Anterior cingulate cortex (tissue), 58 donors: ENCODE measurements at regions not wholly inside any gene's neighbourhood (a gene's known extent, or its start where the extent isn't known, plus 50 kb on each side); places are given as distances from the start of the nearest gene placed in this dataset.
A peak's percentile ranks its signal among the peaks of the same experiment; 100 is the strongest.

Experiments used
- DNase-seq, 58 donors: peaks; one replicate each; lab custom pipeline; 2025; lab: John Stamatoyannopoulos, UW

DNA sequence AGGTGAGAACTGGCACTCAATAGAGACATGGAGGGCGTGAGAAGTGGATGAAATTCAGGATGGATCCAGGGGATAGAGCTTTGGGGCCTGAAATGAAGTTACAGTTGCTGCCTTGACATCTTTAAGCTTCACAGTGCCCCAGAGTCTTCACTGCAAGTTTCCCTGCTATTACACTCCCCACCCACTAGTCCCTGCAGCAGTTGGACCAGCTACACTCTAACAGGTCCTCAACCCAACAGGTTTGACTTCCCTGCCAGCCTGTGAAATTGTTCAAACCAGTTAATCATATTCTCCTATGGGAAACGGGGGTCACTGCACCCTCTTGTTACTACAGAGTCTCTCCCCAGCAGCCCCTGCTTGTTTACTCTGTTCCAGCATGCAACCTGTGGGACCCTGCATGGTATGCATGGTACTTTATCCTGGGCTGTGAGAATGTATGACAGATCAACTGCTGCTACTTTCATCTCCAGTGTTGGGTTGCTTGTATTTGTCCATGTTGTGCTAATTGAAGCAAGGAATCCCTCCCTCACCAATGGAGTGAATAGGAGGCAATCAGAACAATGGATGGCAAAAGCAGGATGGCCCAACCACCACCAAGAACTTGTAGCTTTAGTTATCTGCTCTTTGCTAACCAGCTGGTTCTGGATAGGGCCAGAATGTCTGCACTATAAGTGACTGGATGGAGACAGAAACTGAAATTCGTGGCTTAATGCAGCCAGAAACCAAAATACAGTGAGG is 314.2 kb downstream of the OLFM4 start:
- no peak for DNase-seq

DNA sequence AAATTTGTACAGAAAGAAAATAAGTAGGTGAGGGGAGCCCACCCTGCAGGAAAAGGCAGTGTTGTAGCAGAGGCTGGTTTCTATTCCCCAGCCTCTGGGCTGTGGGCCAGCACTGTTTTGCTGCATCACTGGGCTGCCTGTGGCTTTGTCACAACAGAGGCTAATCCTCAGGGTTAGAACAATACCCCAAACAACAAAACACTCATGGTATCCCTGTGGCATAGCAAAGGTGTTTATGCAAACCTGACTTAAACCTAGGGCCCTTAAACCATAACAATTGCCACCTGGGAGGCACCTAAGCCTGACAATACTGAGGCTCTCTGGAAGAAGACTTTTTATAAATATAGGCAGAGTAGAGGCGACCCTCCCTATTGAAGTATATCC is 314.7 kb downstream of the OLFM4 start:
- DNase-seq, result peak in 4 of 58 donors; percentile 1 to 14 (median 3)

DNA sequence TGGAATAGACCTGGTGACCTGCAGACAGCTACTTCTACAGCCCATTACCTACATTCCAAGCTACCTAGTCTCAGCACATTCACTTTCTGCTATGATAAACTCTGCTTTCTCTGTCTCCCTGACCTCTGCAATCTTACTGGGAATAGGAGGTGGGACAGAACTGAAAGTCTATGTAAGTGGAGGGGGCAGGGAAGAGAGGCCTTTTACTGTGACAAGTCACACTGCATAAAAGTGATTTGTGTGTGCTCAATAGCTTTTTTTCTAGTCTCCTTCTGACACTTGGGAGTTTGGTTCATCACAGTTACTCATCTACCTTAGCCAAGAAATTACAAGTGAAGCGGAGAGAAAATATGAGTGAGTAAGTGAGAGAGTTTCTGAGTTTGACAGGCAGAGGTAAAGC is 322.4 kb downstream of the OLFM4 start:
- no peak for DNase-seq

DNA sequence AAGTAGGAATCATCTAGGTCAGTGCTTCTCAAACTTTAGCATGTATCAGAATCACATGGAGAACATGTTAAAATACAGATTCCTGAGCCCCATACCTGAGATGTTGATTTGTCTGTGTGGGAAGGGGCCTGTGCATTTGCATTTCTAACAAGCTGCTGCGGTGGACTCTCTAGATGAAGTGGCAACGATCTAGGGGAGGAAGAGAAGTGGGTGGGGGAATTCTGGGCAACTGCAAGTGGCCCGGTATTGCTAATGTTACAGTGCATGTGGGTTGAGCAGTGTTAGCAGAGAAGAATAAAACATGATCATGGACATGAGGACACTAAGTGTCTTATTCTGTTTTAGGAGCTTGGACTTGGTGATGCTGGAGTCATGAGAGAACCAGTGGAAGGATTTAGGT is 329.0 kb downstream of the OLFM4 start:
- DNase-seq, result no peak

DNA sequence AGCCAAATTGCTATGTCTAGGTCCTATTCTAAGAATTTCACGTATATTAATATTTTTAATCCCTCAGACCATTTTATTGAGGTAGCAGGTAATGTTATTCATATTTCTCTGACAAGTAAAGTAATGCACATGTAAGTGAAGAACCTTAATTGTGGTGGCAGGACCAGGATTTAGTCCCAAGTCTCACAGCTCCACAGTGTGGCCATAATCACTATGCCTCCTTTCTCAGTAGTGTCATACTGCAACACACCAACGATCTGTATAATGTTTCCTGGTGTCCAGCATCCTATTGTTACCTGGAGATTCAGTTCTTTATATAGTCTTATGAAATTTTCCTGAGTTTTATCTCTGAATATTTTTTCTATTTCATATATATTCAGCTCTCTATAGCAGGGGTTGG is 340.3 kb downstream of the OLFM4 start:
- DNase-seq, result no peak

DNA sequence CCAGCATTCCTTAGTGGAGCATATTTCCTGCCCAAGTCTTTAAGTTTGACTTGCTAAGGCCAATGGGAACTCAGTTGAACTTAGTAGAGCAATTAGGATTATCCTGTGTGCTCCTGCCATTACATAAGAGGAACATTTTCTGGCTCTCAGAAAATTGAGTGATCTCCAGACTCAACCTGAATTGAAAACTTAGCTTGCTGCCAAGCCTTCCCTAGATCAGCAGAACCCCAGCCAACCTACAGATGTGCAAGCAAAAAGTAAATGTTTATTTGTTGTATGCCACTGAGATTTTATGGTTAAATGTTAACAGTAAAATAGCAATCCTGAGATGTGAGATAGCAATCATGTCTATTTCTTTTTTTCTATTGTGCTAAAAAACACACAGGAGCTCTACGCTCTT is 350.9 kb downstream of the OLFM4 start:
- DNase-seq, result no peak

DNA sequence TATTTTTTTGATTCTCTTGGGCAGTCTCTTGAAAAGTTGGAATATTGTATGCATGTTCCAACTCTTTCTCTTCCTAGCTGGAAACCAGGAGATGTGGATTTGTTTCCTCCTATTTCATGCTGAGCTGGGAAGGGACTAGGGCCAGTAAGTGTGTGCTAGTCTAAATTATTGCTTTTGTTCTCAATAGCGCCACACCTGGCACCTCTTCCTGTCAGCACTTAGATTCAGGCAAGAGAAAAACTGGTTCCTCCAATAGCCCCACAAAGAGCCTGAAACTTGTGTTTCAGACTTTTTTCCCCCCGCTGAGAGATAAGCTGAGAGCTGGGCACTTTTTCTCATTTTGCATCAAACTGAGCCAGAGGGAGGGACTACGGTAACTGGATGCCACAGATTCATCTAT is 353.4 kb downstream of the OLFM4 start:
- no peak for DNase-seq

DNA sequence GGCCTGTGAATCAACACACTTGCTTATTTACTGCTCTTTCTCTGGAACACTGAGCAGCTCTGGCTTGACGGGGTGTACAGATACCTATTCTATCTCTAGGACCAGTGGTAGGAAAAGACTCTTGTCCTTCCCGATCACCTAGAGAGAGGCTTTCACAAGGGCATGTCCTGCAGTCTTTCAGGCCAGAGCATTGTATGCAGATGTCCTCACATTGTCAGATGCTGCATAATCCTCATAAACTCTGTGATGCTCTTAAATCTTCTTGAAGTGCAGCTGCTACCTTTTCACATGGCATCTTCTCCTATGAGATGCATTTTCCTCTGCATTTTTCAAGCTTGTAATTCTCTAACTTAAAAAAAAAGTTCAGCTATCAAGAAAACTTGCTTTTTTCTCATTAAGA is 369.4 kb downstream of the OLFM4 start:
- no peak for DNase-seq

DNA sequence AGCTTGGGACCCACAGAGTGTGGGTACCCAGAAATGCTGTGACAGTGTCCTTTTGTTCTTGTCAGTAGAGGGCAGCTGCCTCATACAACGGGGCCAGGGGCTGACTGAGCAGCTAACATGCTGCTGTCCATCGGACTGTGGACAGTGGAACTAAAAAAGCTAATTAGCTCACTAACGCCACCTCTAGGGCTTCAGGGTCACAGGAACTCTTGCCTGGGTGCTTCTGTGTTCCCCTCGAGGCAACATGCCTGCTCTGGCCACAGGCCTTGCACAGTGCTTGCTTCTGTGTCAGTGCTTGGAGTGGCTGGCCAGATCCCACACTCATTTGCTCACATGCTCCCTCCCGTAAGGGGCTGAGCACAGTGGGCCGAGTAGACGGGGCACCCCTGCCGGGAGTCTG is 377.0 kb downstream of the OLFM4 start:
- DNase-seq, result no peak

DNA sequence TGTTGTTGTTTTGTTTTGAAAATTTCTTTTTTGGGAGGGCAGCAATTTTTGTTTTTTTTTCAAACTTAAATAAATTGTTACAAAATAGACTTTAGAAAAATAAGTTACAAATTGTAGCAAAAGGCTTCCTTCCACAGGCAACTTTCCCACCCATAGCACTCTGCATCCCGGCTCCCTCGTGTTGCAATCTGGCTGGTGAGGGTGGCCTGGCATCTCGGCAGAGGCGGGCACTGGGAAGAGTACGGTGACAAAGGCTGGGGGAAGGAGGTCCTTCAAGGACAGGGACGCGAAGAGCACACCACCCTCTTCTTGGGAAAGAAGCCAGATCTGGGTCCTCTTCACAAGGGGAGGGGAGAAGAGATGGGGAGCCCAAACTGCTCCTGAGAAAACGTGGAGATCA is 379.7 kb downstream of the OLFM4 start:
- no peak for DNase-seq

DNA sequence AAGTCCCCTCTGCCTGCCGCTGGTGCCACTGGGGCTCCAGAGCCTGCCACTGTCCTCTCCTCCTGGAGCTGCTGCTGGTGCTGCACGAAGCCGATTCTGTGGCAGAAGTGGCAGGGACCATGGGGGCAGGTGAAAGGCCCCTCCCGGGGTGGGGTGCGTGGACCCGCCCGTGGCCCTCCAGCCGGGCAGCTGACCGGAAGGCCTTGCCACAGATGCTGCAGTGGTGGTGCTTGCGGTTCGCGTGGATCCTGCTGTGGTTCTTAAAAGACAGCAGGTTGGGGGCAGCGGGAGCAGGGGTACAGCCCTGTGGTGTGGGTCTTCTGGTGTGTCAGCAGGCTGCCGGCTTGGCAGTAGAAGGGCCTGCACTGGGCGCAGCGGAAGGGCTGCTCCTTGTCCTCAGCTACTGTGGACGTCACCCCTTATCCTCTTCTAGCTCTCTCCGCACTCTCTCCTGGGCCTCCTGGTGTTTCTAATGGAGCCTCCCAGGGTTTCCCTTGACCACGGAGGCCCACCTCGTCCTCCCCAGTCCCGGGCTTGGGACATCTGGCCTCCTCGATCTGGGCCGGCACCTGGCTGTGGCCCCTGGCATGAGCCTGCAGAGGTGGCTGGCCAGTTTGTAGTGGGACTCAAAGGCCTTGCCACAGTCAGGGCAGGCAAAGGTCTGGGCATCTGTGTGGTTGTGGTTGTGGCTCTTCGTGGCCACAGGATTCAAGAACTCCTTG is 380.4 kb downstream of the OLFM4 start:
- DNase-seq, result no peak

DNA sequence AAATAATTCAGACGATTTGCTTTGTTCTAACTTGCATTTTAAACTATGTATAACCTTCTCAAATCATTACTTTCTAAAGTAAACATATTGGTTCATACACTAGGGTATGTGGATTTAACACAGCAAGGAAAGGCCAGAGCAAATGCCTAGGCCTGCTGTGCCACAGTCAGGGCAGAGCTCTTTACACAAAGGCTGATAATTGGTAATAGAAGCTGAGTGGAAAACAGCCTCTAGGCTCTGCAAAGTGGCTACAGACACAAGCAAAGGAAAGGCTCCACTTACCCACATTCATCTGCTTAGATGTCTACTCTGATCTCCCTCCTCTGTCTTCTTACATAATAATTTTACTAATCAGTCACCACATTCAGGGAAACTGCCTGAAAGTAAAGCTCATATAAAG is 382.9 kb downstream of the OLFM4 start:
- no peak for DNase-seq

DNA sequence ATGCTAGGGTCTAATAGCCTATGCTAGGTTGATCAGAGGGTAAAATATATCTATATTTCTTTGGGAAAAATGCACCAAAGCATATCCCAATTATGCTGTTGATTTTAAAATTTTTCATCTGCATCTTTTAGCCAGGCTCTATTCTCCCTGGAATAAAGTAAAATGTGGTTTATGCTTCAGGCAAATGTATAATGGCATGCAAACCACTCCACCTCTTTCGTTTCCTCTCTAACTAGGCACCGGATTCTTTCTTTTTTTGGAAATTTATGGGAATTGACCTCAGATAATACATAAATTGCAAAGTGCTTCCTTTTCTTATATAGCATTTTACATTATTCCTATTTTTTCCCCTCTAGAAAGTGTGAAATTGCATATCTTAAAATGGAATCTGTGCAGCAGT is 386.5 kb downstream of the OLFM4 start:
- DNase-seq, result no peak

DNA sequence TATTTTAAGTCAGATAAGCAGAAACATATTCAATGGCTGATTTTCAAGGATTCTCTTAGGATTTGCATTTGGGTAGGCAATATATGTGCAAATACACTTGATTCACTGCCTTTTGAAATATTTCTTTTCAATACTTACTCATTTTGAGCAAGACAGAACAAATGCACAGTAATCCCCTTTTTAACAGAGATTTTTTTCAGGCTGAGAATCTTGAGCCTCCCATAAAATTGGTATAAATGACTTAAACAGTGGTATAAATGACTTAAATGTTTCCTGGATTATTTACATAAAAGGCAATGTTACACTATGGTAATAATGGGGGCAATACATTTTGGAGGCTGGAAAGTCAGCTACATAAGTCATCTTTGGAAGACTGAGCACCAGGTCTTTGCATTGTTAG is 389.0 kb downstream of the OLFM4 start:
- DNase-seq, result no peak

DNA sequence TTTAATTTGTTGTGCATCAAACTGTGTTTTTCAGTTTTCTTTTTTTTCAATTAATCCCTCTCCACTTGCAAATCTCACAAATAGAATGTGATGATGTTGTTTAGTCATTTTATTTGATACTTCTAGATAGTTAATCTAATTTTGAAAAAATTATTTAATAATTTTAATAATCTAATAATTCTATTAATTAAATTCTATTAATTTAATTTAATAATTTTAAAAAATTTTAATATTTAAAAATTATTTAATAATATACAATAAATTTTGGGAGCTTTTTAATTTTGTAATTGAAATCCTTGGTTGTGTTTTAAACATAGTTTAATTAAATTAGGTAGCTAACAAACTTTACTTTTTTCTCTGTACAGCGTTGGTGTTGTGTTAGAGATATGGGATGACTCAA is 393.8 kb downstream of the OLFM4 start:
- no peak for DNase-seq

DNA sequence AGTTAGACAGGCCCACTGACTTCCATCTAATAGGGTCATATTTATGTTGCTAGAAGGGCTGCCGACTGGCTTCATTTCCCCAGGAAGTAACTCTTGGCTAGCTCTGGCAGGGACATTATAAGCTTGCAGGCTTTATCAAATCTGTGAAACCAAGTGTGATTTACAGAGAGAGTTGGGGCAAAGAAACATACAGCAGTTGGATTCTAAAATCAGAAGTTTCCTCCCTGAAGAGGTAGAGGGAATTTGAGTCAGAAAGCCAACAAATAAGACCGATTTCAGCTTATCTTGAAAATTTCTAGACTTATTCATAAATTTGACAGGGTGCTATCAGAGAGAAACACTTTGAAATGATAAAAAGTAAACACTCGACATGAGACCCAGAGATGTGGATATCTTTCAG is 407.8 kb downstream of the OLFM4 start:
- no peak for DNase-seq

DNA sequence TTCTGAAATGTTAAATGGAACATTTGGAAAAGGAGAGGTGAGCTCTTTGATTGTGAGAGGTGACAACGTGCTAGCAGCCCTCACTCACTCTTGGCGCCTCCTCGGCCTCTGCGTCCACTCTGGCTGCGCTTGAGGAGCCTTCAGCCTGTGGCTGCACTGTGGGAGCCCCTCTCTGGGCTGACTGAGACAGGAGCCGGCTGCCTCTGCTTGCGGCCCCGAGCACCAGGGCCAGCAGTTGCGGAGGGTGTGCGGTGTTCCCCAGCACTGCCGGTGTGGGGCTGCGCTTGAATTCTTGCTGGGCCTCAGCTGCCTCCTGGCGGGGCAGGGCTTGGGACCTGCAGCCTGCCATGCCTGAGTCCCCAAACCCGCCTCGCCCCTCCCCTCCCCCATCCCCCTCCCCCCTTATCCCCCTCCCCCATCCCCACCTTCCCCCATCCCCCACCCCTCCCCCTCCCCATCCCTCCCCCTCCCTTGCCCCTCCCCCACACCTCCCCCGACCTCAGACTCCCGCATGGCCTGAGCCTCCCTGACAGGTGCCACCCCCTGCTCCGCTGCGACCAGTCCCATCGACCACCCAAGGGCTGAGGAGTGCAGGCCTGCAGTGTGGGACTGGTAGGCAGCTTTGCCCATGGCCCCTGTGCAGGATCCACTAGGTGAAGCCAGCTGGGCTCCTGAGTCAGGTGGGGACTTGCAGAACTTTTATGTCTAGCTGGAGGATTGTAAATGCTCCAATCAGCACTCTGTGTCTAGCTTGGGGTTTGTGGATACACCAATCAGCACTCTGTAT is 411.0 kb downstream of the OLFM4 start:
- no peak for DNase-seq

DNA sequence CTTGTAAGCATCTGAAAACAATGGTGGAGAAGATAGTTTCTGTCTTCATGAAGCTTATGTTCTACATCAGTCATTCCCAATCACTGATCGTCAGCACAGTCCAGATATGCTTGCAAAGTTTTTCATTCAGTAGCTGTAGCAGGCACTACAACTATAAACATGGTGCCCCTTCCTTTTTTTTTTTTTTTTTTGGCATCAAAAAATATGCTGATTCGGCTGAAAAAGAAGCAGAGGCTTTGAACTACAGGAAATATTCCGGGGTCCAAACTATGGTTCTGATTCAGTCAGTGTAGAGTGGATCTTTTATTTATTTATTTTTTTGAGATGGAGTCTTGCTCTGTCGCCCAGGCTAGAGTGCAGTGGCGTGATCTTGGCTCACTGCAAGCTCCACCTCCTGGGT is 414.4 kb downstream of the OLFM4 start:
- no peak for DNase-seq

DNA sequence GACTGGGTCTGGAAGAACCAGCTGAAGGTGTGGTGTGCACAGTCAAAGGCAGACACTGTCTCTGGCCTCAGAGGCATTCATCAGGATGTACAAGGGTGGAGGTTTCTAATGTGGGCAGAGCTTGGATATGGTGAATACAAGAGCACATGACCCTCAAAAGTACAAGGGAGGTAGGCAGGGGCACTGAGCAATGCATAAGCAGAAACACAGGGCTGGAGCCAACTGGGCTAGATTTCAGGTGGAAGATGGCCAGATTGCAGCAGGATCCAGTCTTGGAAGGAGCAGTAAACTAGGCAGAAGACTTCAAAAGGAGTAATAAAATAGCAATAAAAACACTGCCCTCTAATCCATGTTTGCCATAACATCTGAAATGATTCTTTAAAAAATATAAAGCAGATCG is 417.1 kb downstream of the OLFM4 start:
- peak in 10 of 58 donors; percentile 1 to 11 (median 6) for DNase-seq

DNA sequence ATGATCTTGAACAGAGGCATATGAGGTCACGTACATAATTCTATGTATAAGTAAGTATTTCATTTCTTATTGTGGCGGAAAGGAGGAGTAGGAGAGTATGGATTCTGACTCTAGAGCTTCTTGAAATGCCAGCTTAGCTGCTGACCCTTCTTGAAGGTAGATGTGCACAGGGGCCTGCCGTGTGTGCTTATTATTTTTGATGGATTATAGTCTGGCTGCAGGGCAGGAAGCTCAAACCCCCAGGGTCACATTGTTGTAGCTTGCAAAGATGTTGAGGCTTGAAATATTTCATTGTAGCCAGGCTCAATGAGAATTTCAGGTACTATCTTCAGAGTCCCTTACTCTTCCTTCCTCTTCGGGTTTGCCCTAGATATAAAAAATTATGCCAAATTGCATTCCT is 418.8 kb downstream of the OLFM4 start:
- DNase-seq, result no peak

DNA sequence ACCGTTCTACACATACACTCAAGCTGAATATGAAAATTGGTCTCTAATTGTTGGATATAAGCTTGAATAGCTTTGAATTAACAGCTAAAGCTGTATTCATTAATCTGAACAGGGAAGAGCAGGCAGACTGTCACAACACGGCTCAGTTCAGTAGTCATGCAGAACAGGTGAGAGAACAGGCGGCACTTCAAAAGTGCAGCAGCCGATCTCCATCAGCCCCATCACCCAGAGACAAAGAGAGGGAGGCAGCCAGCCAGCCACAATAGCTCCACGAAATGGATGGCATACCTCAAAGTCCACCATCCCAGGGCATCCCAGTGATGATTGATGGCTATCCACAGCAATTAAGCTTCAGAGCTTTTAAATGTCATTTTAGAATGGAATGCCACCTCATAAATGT is 419.2 kb downstream of the OLFM4 start:
- DNase-seq, result no peak
